Fibroblast of lung (primary cell): ENCODE measurements at regions not wholly inside any gene's neighbourhood (a gene's known extent, or its start where the extent isn't known, plus 50 kb on each side); places are given as distances from the start of the nearest gene placed in this dataset.

Experiments used
- CTCF ChIP-seq, 2 donors: IDR thresholded peaks in 1 of 2; conservative IDR thresholded peaks in 1 of 2; 1 replicate in 1 of 2; 2 replicates in 1 of 2; pipeline ENCODE4 v1.5.1; 2011 to 2012; ENCODE audit warnings: low read length in 2 of 2, control low read depth in 1 of 2, inconsistent platforms in 1 of 2, low read depth in 1 of 2, mild to moderate bottlenecking in 1 of 2
- EZH2 ChIP-seq: IDR thresholded peaks from 2 replicates; pipeline ENCODE4 v1.5.1; 2012; ENCODE audit warnings: low read length, control low read depth, mild to moderate bottlenecking; ENCODE audit errors: missing control alignments

- TF ChIP-seq CTCF (conservative IDR thresholded peaks at IDR 0.05 in 1 of 2, IDR thresholded peaks at IDR 0.05 in 1 of 2; ENCODE audit: low read depth in 1 of 2, low read length in 2 of 2) (no peak), EZH2 (no peak)
Observed at GRCh38 chr14:98915625-98916024, 356.4 kb downstream of the BCL11B start.
